ENCODE measurements at regions not wholly inside any gene's neighbourhood (a gene's known extent, or its start where the extent isn't known, plus 50 kb on each side); places are given as distances from the start of the nearest gene placed in this dataset.

- no peak for TF ChIP-seq CTCF (IDR thresholded peaks at IDR 0.05)
- TF ChIP-seq POLR2A (IDR thresholded peaks at IDR 0.05), result no peak
Measured at GRCh38 chr14:33857650-33858049, 93.2 kb downstream of the EGLN3 start.
